ENCODE measurements at regions not wholly inside any gene's neighbourhood (a gene's known extent, or its start where the extent isn't known, plus 50 kb on each side); places are given as distances from the start of the nearest gene placed in this dataset.

GRCh38 chr16:86862595-86863280 lies 284.4 kb downstream of the FOXL1 start:
- H3K9me3 ChIP-seq (ENCODE audit: low read length), result no peaks in the 10 kb centered on the region
- CTCF ChIA-PET (ENCODE audit: unreplicated experiment), result no interaction called here
- no TSS peak for BruUV-seq (replicated peaks)

DNA sequence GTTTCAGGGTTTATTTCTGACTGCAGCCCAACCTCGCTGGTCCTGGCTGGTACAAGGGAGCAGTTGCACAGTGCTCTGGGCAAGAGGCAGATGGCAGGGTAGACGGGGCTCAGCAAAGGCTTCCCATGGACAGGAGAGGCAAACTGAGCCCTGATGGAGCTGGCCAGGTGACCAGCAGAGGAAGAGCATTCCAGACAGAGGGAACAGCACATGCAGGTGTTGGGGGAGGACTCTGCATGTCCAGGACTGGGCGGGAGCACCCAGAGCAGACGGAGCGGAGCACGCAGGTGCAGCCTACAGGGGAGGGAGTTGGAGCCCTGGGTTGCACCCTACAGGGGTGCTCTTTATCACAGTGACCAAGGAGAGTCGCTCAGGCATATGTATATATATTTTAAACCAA lies 285.3 kb downstream of the FOXL1 start:
- no TSS peak for BruUV-seq (replicated peaks)
- TF ChIP-seq CTCF (conservative IDR thresholded peaks at IDR 0.05; ENCODE audit: low read length), result no peak
- no peak for TF ChIP-seq EZH2phosphoT487 (IDR thresholded peaks at IDR 0.05; ENCODE audit: borderline replicate concordance, low read depth, low read length)
- no peaks in the 10 kb centered on the region for H3K4me1 ChIP-seq (ENCODE audit: insufficient read depth, low read length, poor library complexity, severe bottlenecking)

More at GRCh38 chr16:86862595-86863280, 284.4 kb downstream of the FOXL1 start:
- Histone ChIP-seq H3K27ac (ENCODE audit: low read depth, low read length, poor library complexity, severe bottlenecking) (no peak overlapping the region), H3K4me2 (ENCODE audit: low read length) (no peak overlapping the region), H3K36me3 (ENCODE audit: insufficient read depth, low read length) (no peaks in the 10 kb centered on the region), H4K20me1 (ENCODE audit: insufficient read depth, low read length) (no peaks in the 10 kb centered on the region), H3K79me2 (ENCODE audit: insufficient read depth, low read depth, low read length) (no peaks in the 10 kb centered on the region), H3K4me3 (ENCODE audit: low read depth, low read length, poor library complexity, severe bottlenecking) (no peak overlapping the region), H3K4me1 (ENCODE audit: insufficient read depth, low read length, poor library complexity, severe bottlenecking) (no peaks in the 10 kb centered on the region), H3K9me2 (ENCODE audit: insufficient read depth, low read length) (no peaks in the 10 kb centered on the region), H2AFZ (ENCODE audit: low read length) (no peak overlapping the region)
- no peak for DNase-seq (ENCODE audit: low spot score)
- intact Hi-C loops (cut with micrococcal nuclease; ENCODE audit: unreplicated experiment), result no loop called here
- TF ChIP-seq CTCF (conservative IDR thresholded peaks at IDR 0.05; ENCODE audit: low read length) (no peak), EZH2phosphoT487 (IDR thresholded peaks at IDR 0.05; ENCODE audit: borderline replicate concordance, low read depth, low read length) (no peak)
- POLR2A ChIA-PET, result no interaction called here

DNA sequence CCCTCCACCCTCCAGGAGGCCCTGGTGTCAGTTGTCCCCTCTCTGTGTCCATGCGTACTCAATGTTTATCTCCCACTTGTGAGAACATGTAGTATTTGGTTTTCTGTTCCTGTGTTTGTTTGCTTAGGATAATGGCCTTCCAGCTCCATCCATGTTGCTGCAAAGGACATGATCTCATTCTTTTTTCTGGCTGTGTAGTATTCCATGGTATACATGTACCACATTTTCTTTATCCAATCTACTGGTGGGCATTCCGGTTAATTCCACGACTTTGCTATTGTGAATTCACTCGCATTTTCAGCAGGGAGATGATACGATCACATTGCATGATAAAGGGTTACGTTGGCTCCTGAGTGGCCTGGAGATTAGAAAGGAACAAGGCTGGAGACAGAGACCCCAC lies 286.2 kb downstream of the FOXL1 start:
- no peak for DNase-seq (ENCODE audit: low spot score)
- Histone ChIP-seq H3K27ac (ENCODE audit: low read depth, low read length, poor library complexity, severe bottlenecking) (no peak overlapping the region), H3K4me1 (ENCODE audit: insufficient read depth, low read length, poor library complexity, severe bottlenecking) (no peaks in the 10 kb centered on the region), H4K20me1 (ENCODE audit: insufficient read depth, low read length) (no peaks in the 10 kb centered on the region), H3K79me2 (ENCODE audit: insufficient read depth, low read depth, low read length) (no peaks in the 10 kb centered on the region), H3K9me2 (ENCODE audit: insufficient read depth, low read length) (no peaks in the 10 kb centered on the region), H3K4me3 (ENCODE audit: low read depth, low read length, poor library complexity, severe bottlenecking) (no peak overlapping the region), H3K9me3 (ENCODE audit: low read length) (no peaks in the 10 kb centered on the region), H3K36me3 (ENCODE audit: insufficient read depth, low read length) (no peaks in the 10 kb centered on the region), H3K4me2 (ENCODE audit: low read length) (no peak overlapping the region), H2AFZ (ENCODE audit: low read length) (no peak overlapping the region)
- ChIA-PET CTCF (ENCODE audit: unreplicated experiment) (no interaction called here), POLR2A (no interaction called here)
- intact Hi-C loops (cut with micrococcal nuclease; ENCODE audit: unreplicated experiment), result no loop called here
- TF ChIP-seq EZH2phosphoT487 (IDR thresholded peaks at IDR 0.05; ENCODE audit: borderline replicate concordance, low read depth, low read length), result no peak
- no peak for TF ChIP-seq CTCF (conservative IDR thresholded peaks at IDR 0.05; ENCODE audit: low read length)
- no TSS peak for BruUV-seq (replicated peaks)

More for the DNA sequence above, 285.3 kb downstream of the FOXL1 start:
- no peak overlapping the region for H2AFZ ChIP-seq (ENCODE audit: low read length)
- H3K27ac ChIP-seq (ENCODE audit: low read depth, low read length, poor library complexity, severe bottlenecking), result no peak overlapping the region
- H4K20me1 ChIP-seq (ENCODE audit: insufficient read depth, low read length), result no peaks in the 10 kb centered on the region
- no peaks in the 10 kb centered on the region for H3K9me3 ChIP-seq (ENCODE audit: low read length)
- DNase-seq (ENCODE audit: low spot score), result no peak
- intact Hi-C loops (cut with micrococcal nuclease; ENCODE audit: unreplicated experiment), result no loop called here
- ChIA-PET CTCF (ENCODE audit: unreplicated experiment) (no interaction called here), POLR2A (no interaction called here)
- H3K36me3 ChIP-seq (ENCODE audit: insufficient read depth, low read length), result no peaks in the 10 kb centered on the region
- no peak overlapping the region for H3K4me3 ChIP-seq (ENCODE audit: low read depth, low read length, poor library complexity, severe bottlenecking)
- H3K79me2 ChIP-seq (ENCODE audit: insufficient read depth, low read depth, low read length), result no peaks in the 10 kb centered on the region
- no peaks in the 10 kb centered on the region for H3K9me2 ChIP-seq (ENCODE audit: insufficient read depth, low read length)
- H3K4me2 ChIP-seq (ENCODE audit: low read length), result no peak overlapping the region

Data from OCI-LY7 (cell line).